WTC11 (cell line): ENCODE measurements at regions not wholly inside any gene's neighbourhood (a gene's known extent, or its start where the extent isn't known, plus 50 kb on each side); places are given as distances from the start of the nearest gene placed in this dataset.
"Not testable (repeated sequence)": the region's sequence is repeated elsewhere in the genome, so short reads cannot be mapped to it uniquely, and the experiment has no call there.

Source experiments
- CTCF ChIP-seq: fragments of 200-600 bp; IDR thresholded peaks from 2 replicates; pipeline ENCODE4 v1.8.0; 2022; ENCODE audit warnings: antibody characterized with exemption
- ETV6 ChIP-seq: sonication (generic); formaldehyde crosslinking; IDR thresholded peaks from 2 replicates; pipeline ENCODE4 v1.8.1; 2022; ENCODE audit warnings: mild to moderate bottlenecking, missing genetic modification reagents
- FOXJ3 ChIP-seq: sonication (generic); formaldehyde crosslinking; IDR thresholded peaks from 2 replicates; pipeline ENCODE4 v1.9.0; 2021; ENCODE audit warnings: missing genetic modification reagents, mild to moderate bottlenecking, borderline replicate concordance
- JUN ChIP-seq: sonication (generic); formaldehyde crosslinking; IDR thresholded peaks from 2 replicates; pipeline ENCODE4 v1.8.0; 2023; ENCODE audit warnings: mild to moderate bottlenecking, missing genetic modification reagents
- MYBL2 ChIP-seq: sonication (generic); formaldehyde crosslinking; IDR thresholded peaks from 2 replicates; pipeline ENCODE4 v1.8.1; 2023; ENCODE audit warnings: mild to moderate bottlenecking, moderate library complexity, missing genetic modification reagents
- TF ChIP-seq, protein P1 (sequence below): sonication (generic); formaldehyde crosslinking; IDR thresholded peaks from 2 replicates; pipeline ENCODE4 v1.8.0; 2022; ENCODE audit warnings: mild to moderate bottlenecking, missing genetic modification reagents

GRCh38 chrX:92117701-92118100 is 338.5 kb downstream of the PCDH11X start:
- not testable (repeated sequence) for TF ChIP-seq CTCF; ETV6 (CRISPR knock-in tag); FOXJ3 (CRISPR knock-in tag); MYBL2; JUN (CRISPR knock-in tag)
- TF ChIP-seq, protein P1, sequence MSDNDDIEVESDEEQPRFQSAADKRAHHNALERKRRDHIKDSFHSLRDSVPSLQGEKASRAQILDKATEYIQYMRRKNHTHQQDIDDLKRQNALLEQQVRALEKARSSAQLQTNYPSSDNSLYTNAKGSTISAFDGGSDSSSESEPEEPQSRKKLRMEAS (CRISPR knock-in tag) = not testable (repeated sequence)
